ENCODE measurements at regions not wholly inside any gene's neighbourhood (a gene's known extent, or its start where the extent isn't known, plus 50 kb on each side); places are given as distances from the start of the nearest gene placed in this dataset.

DNA sequence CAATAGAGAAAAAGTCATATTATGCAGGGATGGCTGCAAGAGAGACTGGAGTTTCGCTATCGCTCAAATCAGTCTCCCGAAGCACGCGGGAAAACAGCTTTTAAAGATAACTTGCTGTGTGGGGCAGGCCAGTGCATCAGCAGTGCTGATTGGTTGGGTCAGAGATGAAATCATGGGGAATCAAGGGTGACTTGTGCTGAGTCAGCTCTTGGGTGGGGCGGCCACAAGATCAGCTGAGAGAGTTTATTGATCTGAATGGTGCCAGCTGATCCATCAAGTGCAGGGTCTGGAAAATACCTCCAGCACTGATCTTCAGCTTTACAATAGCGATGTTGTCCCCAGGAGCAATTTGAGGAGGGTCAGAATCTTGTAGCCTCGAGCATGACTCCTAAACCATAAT lies 430.5 kb downstream of the RBFOX1 start:
- TF ChIP-seq POLR2AphosphoS5 (IDR thresholded peaks at IDR 0.05) (no peak), EP300 (IDR thresholded peaks at IDR 0.05) (no peak)
- TF ChIP-seq, protein P1, sequence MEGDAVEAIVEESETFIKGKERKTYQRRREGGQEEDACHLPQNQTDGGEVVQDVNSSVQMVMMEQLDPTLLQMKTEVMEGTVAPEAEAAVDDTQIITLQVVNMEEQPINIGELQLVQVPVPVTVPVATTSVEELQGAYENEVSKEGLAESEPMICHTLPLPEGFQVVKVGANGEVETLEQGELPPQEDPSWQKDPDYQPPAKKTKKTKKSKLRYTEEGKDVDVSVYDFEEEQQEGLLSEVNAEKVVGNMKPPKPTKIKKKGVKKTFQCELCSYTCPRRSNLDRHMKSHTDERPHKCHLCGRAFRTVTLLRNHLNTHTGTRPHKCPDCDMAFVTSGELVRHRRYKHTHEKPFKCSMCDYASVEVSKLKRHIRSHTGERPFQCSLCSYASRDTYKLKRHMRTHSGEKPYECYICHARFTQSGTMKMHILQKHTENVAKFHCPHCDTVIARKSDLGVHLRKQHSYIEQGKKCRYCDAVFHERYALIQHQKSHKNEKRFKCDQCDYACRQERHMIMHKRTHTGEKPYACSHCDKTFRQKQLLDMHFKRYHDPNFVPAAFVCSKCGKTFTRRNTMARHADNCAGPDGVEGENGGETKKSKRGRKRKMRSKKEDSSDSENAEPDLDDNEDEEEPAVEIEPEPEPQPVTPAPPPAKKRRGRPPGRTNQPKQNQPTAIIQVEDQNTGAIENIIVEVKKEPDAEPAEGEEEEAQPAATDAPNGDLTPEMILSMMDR (IDR thresholded peaks at IDR 0.05), result no peak

Measured in esophagus muscularis mucosa (tissue), 4 donors.